ENCODE measurements at regions not wholly inside any gene's neighbourhood (a gene's known extent, or its start where the extent isn't known, plus 50 kb on each side); places are given as distances from the start of the nearest gene placed in this dataset.

DNA sequence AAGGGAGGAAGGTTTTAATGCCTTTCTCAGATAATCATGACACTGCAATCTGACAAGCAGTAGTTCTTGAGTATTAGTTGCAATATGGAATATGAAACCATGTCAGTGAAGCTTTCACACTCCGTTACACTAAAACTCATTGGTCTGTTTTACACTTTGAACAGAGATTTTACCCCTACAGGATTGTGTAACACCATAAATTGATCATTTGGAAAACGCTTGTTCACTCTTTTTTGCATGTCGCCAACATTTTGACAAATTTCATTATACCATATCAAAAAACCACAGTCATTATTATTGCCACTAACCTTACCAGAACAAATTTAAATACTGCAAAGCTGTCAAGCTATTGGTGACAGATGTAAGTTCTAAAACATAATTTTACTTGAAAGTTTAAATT is 404.8 kb upstream of the THBS1 start:
- no peak for DNase-seq (ENCODE audit: low read depth)

- DNase-seq (ENCODE audit: low read depth): no peak
These were observed 403.3 kb upstream of the THBS1 start for GRCh38 chr15:39177561-39177960.

DNA sequence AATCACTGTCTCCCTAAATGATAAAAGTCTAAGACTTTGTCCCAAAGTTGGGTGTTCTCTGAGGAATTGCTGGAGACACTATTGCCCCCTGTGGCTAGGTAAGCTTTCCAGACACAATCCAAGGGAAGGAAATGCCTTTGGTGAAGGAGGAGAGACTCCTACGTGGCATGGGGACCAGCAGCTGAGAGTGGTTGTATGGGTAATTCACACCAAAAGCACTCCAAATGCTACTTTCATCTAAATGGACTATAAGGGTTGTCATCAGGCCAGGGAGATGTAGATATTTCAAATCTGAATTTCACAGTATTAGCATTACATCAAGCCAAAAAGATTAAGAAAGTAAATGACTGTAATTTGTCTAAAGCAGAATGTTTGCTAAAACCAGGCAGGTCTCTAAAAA is 400.8 kb upstream of the THBS1 start:
- no peak for DNase-seq (ENCODE audit: low read depth)

DNA sequence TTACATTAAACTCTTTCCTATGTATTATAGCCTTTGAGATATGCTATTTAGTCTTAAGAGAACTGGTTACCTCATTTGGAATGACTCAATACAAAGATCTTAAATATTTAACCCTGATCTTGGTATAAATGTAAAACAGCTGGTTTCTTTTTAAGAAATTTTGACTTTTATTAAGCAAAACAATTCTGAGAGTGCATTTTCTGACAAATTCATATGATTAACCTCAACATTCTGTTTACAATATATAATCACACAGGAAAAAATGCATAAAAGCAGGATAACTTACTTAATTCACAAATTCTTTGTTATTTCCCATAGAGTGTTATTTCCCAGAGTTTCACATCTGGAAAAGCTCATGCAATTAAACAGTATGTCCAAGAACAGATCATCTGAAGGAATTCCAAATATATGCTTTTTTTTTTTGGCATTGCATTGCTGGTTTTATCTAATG is 400.4 kb upstream of the THBS1 start:
- no peak for DNase-seq (ENCODE audit: low read depth)

DNA sequence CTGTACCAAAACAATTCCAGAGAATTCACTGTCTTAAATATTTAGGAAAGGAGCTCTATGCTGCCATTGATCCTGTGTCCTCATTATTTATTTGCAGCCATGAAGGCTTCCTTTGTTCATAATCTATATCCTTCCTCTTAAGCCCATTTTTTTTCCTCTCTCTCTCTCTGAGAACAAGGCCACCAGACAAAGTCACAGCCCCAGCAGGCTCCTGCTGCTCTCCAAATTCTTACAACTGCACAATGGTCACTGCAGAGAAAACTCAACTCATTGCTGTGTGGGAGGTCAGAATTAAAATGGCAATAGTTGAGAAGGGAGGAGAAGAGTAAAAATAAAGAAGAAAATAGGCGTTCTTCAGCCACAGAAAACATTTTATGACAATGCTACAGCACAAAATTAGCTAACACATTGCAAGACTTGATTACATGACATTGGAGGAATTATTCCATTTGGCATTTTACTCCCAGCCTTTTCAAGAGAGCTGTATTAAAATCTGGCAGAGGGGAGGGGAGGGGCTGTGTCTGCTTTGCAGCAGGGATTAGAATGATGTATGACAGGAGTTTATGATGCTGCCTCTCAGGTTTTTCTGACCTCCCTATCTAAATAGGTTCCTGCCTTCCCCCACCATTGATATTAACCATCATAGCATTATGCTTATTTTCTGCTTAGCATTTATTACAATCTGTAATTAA is 399.7 kb upstream of the THBS1 start:
- no peak for DNase-seq (ENCODE audit: low read depth)

GRCh38 chr15:39181940-39182339 is 398.9 kb upstream of the THBS1 start:
- no peak for DNase-seq (ENCODE audit: low read depth)

DNA sequence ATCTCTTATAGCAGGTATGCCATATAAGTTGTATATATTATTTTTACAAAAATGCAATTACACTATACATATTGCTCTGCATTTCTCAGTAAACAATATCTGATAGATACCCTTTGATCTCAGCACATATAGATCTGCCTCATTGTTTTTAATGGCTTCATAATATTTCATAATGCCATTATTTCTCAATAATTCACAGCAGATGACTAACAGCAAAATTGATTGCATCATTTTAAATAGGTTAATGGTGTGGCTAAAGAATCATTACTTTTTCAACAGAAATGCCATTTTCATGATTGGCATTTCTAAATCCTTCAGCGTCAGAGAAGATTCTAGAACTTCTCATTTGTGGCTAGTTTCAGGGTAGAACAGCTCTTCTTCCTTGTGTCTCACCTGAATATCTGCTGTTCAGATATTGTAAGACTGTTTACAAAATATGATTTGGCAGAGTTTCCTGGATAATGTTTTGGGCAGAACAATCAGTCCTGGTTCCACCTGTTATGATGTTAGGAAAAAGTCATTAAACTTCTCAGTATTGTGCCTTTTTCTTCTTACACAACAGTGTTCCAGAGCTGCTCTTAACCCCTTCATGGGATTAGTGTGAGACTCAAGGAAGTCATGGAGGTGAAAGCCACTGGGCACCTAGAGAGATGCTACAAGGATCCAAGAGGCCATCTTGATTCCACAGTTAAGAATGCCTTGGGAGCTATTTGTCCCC is 397.6 kb upstream of the THBS1 start:
- DNase-seq (ENCODE audit: low read depth): no peak

DNA sequence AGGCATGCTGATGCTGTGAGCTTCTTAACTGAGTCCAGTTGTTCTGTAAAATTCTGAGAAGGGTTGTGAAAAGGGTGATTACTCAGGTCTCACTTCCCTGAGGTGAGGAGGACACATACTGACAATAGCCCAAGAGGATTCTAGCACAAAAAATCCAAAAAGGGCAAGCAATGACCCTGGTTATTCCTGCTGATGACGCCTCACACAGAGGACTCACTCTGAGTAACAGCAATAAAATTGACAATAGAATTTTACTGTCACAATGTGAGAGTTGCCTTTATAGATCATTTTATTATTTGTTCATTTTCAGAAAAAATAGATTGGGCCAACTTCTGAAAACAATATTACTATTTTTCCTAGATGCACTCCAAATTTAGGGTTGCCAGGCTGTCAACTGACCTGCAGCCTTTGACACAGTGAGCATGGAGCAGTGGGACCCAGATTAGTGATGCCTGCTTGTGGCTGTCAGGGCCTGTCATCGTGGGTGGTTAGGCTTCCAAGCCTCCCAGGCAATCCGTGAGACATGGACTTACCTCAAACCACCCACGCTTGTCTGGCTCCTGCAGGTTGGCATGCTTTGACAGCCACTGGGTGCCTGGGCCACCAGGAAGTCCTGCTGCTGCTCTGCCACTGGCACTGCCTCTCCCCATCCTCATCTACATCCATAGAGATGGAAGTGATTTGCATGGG is 396.0 kb upstream of the THBS1 start:
- no peak for DNase-seq (ENCODE audit: low read depth)

- no peak for DNase-seq (ENCODE audit: low read depth)
These were observed 392.6 kb upstream of the THBS1 start for GRCh38 chr15:39188314-39188713.

GRCh38 chr15:39188930-39189329 is 391.9 kb upstream of the THBS1 start:
- DNase-seq (ENCODE audit: low read depth): no peak

DNA sequence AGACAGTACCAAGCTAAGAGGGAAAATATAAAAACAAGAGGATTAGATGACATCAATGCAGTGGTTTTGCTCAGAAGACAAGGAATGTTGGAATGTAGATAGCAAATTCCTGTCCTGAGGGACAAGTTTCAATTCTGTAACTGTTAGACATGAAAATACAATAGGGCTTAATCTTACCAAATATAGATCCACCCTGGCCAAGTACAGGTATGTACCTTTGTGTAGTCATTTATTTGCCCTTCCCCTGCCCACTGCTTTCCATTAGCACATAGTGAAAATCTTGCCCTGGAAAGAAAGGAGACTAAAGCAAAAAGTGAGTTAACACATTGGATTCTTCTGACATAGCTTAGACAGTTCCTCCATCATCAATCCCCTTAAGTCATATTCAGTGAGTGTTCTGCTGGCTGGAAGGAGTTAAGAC is 389.0 kb upstream of the THBS1 start:
- no peak for DNase-seq (ENCODE audit: low read depth)

- no peak for DNase-seq (ENCODE audit: low read depth)
These were observed 388.5 kb upstream of the THBS1 start for GRCh38 chr15:39192351-39192750.

- no peak for DNase-seq (ENCODE audit: low read depth)
These were observed 387.8 kb upstream of the THBS1 start for GRCh38 chr15:39192979-39193560.

DNA sequence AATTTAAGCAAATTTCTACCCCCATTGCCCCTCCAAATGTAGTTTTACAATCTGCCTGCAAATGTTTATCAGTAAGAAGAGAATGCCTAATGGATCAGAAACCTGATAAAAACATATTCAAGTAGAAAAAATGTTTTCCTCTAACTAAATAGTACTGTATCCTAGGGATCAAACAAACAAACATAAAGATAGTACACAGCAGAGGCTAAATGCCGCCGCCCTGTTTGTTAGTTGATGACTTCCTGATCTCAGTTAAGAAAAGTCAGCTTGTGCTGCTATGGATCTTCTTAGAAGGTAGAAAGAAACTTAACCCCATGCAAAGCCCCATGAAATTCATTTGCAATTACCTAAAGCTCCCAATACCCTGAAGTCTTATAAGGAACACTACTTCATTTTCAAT is 387.3 kb upstream of the THBS1 start:
- DNase-seq (ENCODE audit: low read depth): no peak

DNA sequence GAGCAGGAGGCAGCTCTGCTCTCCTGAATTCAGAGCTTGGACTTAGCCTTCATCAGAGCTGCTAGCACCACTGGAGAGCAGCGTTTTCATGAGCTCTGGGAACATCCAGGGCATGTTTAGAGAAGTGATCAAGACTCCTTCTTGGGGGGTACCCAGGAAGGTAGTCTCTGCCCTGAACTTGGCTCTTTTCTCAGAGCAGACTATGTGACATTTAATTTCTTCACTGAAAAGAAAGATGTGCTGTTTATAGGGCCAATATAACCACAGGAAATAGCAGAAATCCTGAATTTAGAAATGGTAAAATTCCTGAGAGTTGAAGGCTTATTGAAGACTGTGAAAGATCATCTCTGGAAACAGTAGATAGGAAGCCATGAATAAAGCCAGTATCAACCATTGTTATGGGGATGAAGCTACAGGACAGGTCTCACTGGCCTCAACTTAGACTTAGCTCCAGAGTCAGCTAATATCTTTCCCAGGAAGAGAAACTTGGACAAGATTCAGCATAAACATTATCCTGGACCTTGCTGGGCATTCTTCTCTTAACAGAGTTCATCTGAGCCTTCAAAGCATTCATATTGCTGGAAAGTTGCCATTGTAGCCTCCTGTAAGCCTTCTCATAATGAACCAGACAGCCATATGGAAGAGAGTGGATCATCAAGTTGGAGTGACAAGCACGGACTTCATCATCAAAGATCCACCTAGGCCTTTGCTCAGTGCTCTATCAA is 386.6 kb upstream of the THBS1 start:
- DNase-seq (ENCODE audit: low read depth): no peak

- DNase-seq (ENCODE audit: low read depth): no peak
These were observed 384.9 kb upstream of the THBS1 start for GRCh38 chr15:39195961-39196486.

GRCh38 chr15:39198044-39199000 is 382.6 kb upstream of the THBS1 start:
- no peak for DNase-seq (ENCODE audit: low read depth)

- DNase-seq (ENCODE audit: low read depth): no peak
These were observed 381.8 kb upstream of the THBS1 start for GRCh38 chr15:39199076-39199475.

DNA sequence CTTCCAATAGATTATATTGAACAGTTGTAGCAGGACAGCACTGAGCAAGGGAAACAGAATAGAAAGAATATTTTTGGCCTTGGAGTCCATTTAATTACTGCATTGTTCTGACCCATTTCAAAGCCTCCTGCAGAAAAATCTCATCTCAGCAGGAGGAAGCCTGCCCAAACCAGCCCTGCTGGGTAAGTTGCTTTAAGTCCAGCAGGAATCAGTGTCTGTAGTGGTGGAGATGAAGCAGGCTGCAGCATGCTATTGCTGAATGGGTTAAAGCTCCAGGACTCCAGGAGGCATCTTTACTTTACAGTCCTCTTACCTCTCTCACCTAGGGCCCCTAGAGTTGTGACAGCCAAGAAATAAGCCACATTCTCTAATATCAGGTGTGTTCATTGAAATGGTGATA is 380.3 kb upstream of the THBS1 start:
- no peak for DNase-seq (ENCODE audit: low read depth)

DNA sequence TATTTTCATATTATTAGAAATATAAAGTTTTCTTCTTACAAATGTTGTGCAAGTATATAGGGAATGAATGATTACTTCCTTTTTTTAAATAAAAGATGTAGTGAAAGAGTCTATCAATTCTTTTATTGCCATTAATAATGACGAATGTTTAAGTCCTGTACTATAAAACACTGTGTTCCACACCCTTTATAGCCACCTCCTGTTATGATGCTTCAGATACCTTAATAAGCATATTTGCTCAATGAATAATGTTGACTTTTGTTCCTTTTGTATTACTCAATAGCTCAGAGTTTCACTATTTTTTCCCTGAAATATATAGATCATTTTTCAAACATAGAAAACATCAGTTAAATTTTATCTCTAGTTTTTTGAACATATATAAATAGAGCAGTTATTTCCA is 378.2 kb upstream of the THBS1 start:
- DNase-seq (ENCODE audit: low read depth): no peak
